Progenitor cell of endocrine pancreas (in vitro differentiated cells): ENCODE measurements at regions not wholly inside any gene's neighbourhood (a gene's known extent, or its start where the extent isn't known, plus 50 kb on each side); places are given as distances from the start of the nearest gene placed in this dataset.
A peak's percentile ranks its signal among the peaks of the same experiment; 100 is the strongest.
"Not testable (repeated sequence)": the region's sequence is repeated elsewhere in the genome, so short reads cannot be mapped to it uniquely, and the experiment has no call there.

Experiments
- DNase-seq: peaks from one replicate; pipeline ENCODE4 v3.0.0; 2021; ENCODE audit warnings: low spot score; ENCODE audit not compliant: unreplicated experiment
- H3K27ac Mint-ChIP-seq: 2 replicates; pipeline ENCODE4 v1.8.0; 2021; ENCODE audit warnings: mild to moderate bottlenecking, moderate library complexity, mixed read lengths
- H3K27me3 Mint-ChIP-seq: 2 replicates; pipeline ENCODE4 v1.8.0; 2021; ENCODE audit warnings: mixed read lengths
- H3K36me3 Mint-ChIP-seq: 2 replicates; pipeline ENCODE4 v1.8.0; 2022; ENCODE audit warnings: mixed read lengths; ENCODE audit not compliant: insufficient read depth
- H3K4me1 Mint-ChIP-seq: 2 replicates; pipeline ENCODE4 v1.8.0; 2021; ENCODE audit warnings: low read depth, mixed read lengths
- H3K4me3 Mint-ChIP-seq: 2 replicates; pipeline ENCODE4 v1.8.0; 2021; ENCODE audit warnings: low read depth, mild to moderate bottlenecking, moderate library complexity, mixed read lengths
- H3K9me3 Mint-ChIP-seq: 2 replicates; pipeline ENCODE4 v1.8.0; 2021; ENCODE audit warnings: low read depth, mixed read lengths
- TF ChIP-seq, protein P1 (sequence below): fragments of 200-600 bp; sonication (generic); IDR thresholded peaks from one replicate; pipeline ENCODE4 v1.5.0; 2021; ENCODE audit warnings: antibody characterized with exemption, mild to moderate bottlenecking; ENCODE audit not compliant: unreplicated experiment

DNA sequence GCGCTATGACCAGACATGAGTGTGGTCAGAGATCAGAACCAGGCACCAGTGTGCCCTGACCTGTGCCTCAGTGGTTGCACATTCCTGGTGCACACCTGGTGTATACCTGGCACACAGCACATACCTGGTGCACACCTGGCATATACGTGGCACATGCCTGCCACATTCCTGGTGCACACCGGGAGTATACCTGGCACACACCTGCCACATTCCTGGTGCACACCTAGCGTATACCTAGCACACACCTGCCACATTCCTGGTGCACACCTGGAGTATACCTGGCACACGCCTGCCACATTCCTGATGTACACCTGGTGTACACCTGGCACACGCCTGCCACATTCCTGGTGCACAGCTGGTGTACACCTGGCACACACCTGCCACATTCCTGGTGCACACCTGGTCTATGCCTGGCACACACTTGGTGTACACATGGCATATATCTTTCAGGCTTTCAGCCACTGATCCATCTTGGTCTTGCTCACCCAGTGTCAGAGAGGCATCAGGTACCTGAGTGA, 61.3 kb upstream of the ADGRL1 start:
- Mint-ChIP-seq H3K36me3 (no peaks in the 10 kb centered on the region), H3K9me3 (no peaks in the 10 kb centered on the region), H3K27me3 (peaks cover 18% of the 10 kb centered on the region), H3K27ac (no peak overlapping the region), H3K4me1 (peaks cover 6% of the 10 kb centered on the region), H3K4me3 (peak overlapping the region; percentile 26)
- TF ChIP-seq, protein P1, sequence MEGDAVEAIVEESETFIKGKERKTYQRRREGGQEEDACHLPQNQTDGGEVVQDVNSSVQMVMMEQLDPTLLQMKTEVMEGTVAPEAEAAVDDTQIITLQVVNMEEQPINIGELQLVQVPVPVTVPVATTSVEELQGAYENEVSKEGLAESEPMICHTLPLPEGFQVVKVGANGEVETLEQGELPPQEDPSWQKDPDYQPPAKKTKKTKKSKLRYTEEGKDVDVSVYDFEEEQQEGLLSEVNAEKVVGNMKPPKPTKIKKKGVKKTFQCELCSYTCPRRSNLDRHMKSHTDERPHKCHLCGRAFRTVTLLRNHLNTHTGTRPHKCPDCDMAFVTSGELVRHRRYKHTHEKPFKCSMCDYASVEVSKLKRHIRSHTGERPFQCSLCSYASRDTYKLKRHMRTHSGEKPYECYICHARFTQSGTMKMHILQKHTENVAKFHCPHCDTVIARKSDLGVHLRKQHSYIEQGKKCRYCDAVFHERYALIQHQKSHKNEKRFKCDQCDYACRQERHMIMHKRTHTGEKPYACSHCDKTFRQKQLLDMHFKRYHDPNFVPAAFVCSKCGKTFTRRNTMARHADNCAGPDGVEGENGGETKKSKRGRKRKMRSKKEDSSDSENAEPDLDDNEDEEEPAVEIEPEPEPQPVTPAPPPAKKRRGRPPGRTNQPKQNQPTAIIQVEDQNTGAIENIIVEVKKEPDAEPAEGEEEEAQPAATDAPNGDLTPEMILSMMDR = no peak
- no peak for DNase-seq

- H3K36me3 Mint-ChIP-seq, H3K4me1 Mint-ChIP-seq, H3K9me3 Mint-ChIP-seq, H3K27ac Mint-ChIP-seq, DNase-seq: not testable (repeated sequence)
- Mint-ChIP-seq H3K4me3 (peak overlapping the region; percentile 63), H3K27me3 (peaks cover 18% of the 10 kb centered on the region)
Observed at GRCh38 chr19:14266208-14266607, 60.2 kb upstream of the ADGRL1 start.

DNA sequence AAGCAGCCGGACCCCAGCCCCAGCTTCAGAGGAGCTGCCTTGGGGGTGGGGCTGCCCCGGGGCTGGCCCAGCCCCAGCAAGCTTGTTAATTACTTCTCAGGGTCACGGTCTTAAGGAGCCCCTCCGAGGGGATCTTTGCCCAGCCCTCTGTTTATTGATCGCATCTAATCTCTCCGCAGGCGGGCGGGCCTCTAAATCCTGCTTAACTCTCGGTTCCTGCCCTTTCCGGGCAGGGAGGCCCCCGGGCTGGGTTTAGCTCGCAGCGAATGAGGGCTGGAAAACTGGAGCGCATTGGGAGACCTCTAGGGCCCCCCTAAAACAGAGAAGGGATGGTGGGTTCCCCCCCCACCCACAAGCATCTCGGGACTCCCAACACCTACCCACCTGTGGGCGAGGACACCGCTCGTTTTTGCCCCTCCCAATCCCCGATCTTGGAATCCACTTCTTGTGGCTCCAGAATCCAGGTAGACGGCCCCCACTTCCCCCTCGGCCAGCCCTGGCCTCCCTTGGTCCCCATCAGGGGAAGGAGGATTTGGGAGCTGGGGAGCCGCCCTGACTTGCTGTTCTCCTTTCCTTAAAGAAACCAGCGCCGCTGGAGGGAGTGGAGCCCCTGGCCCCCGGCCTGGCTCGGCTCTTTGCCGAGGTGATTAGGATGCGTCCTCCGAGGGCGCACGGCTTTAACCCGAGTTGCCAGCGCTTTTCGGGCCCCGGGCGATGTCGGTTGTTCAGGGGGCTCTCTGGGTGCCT, 59.5 kb upstream of the ADGRL1 start:
- Mint-ChIP-seq H3K4me1 (peaks cover 6% of the 10 kb centered on the region), H3K9me3 (no peaks in the 10 kb centered on the region), H3K27me3 (peaks cover 18% of the 10 kb centered on the region), H3K36me3 (no peaks in the 10 kb centered on the region), H3K27ac (no peak overlapping the region), H3K4me3 (peak overlapping the region; percentile 63)
- DNase-seq = no peak
- TF ChIP-seq, protein P1 = no peak

- H3K4me1 Mint-ChIP-seq, DNase-seq, H3K36me3 Mint-ChIP-seq, H3K9me3 Mint-ChIP-seq, H3K27ac Mint-ChIP-seq, H3K27me3 Mint-ChIP-seq, H3K4me3 Mint-ChIP-seq: not testable (repeated sequence)
Observed at GRCh38 chr19:14255902-14256649, 50.1 kb upstream of the ADGRL1 start.
